Gastroesophageal sphincter (tissue), 3 donors: ENCODE measurements at regions not wholly inside any gene's neighbourhood (a gene's known extent, or its start where the extent isn't known, plus 50 kb on each side); places are given as distances from the start of the nearest gene placed in this dataset.

Experiments used
- CTCF ChIP-seq, 4 experiments: fragments of 200-600 bp in 2 of 4; fragments of 450-650 bp in 2 of 4; sonication (generic) in 1 of 4; IDR thresholded peaks; one replicate each; pipeline ENCODE4 v1.5.1; 2017 to 2019; ENCODE audit warnings: antibody characterized with exemption in 4 of 4, mild to moderate bottlenecking in 2 of 4, moderate library complexity in 2 of 4
- EP300 ChIP-seq: sonication (generic); formaldehyde crosslinking; IDR thresholded peaks from one replicate; pipeline ENCODE4 v1.6.1; 2017; ENCODE audit warnings: antibody characterized with exemption, mild to moderate bottlenecking
- POLR2A ChIP-seq, 2 donors: fragments of 450-650 bp; IDR thresholded peaks; one replicate each; pipeline ENCODE4 v1.6.1; 2017; ENCODE audit warnings: antibody characterized with exemption in 2 of 2, mild to moderate bottlenecking in 2 of 2, moderate library complexity in 1 of 2
- POLR2AphosphoS5 ChIP-seq: sonication (generic); formaldehyde crosslinking; IDR thresholded peaks from one replicate; pipeline ENCODE4 v1.6.1; 2017; ENCODE audit warnings: antibody characterized with exemption

DNA sequence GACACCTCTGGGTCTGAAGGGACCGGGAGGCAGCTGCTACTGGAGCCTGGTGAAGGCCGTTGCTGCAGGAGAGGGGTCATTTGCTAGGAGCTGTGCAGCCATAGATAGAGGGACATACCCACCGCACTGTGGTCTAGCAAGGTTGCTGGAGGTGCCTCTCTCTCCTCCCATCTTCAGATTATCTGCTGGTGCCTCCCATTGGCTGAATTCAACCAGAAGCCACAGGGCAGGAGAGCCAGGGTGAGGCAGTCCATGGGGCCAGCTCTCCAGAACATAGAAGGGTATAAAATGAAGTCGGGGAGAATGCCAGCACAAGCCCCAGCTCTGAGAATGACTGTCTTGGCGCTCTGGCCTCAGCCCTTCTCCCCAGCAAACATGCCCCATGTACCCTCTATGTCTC lies 98.0 kb downstream of the VEGFA start:
- TF ChIP-seq POLR2A (IDR thresholded peaks at IDR 0.05) (no peak), CTCF (IDR thresholded peaks at IDR 0.05) (no peak), EP300 (no peak), POLR2AphosphoS5 (no peak)
